Putamen (tissue), 1 donor: ENCODE measurements at regions not wholly inside any gene's neighbourhood (a gene's known extent, or its start where the extent isn't known, plus 50 kb on each side); places are given as distances from the start of the nearest gene placed in this dataset.
A peak's percentile ranks its signal among the peaks of the same experiment; 100 is the strongest.

Experiments used
- DNase-seq: peaks from one replicate; pipeline ENCODE4 v3.0.0-alpha.2; 2016; ENCODE audit warnings: low spot score

- no peak for DNase-seq
These were observed 176.7 kb upstream of the NCAM1 start for GRCh38 chr11:112784323-112785073.

- no peak for DNase-seq
These were observed 176.1 kb upstream of the NCAM1 start for GRCh38 chr11:112785149-112785548.

- no peak for DNase-seq
These were observed 175.5 kb upstream of the NCAM1 start for GRCh38 chr11:112785719-112786118.

GRCh38 chr11:112786196-112786595 is 175.0 kb upstream of the NCAM1 start:
- DNase-seq: no peak

GRCh38 chr11:112786886-112787530 is 174.2 kb upstream of the NCAM1 start:
- no peak for DNase-seq

GRCh38 chr11:112789481-112789880 is 171.7 kb upstream of the NCAM1 start:
- DNase-seq: no peak

- no peak for DNase-seq
These were observed 170.9 kb upstream of the NCAM1 start for GRCh38 chr11:112790286-112790685.

GRCh38 chr11:112792070-112792469 is 169.2 kb upstream of the NCAM1 start:
- no peak for DNase-seq

GRCh38 chr11:112793416-112793815 is 167.8 kb upstream of the NCAM1 start:
- DNase-seq: no peak

- no peak for DNase-seq
These were observed 166.8 kb upstream of the NCAM1 start for GRCh38 chr11:112794331-112794846.

GRCh38 chr11:112795142-112795815 is 165.9 kb upstream of the NCAM1 start:
- no peak for DNase-seq

GRCh38 chr11:112795911-112796649 is 165.1 kb upstream of the NCAM1 start:
- DNase-seq: no peak

- DNase-seq: no peak
These were observed 164.1 kb upstream of the NCAM1 start for GRCh38 chr11:112797092-112797491.

- DNase-seq: peak; percentile 74
These were observed 163.4 kb upstream of the NCAM1 start for GRCh38 chr11:112797648-112798293.

- DNase-seq: no peak
These were observed 160.0 kb upstream of the NCAM1 start for GRCh38 chr11:112801025-112801816.

GRCh38 chr11:112801817-112802088 is 159.5 kb upstream of the NCAM1 start:
- DNase-seq: no peak

GRCh38 chr11:112805658-112806057 is 155.6 kb upstream of the NCAM1 start:
- DNase-seq: no peak

GRCh38 chr11:112806256-112806655 is 155.0 kb upstream of the NCAM1 start:
- DNase-seq: no peak

- DNase-seq: no peak
These were observed 154.3 kb upstream of the NCAM1 start for GRCh38 chr11:112806876-112807275.

GRCh38 chr11:112809429-112809828 is 151.8 kb upstream of the NCAM1 start:
- no peak for DNase-seq

- no peak for DNase-seq
These were observed 150.3 kb upstream of the NCAM1 start for GRCh38 chr11:112810951-112811350.
